ENCODE measurements at regions not wholly inside any gene's neighbourhood (a gene's known extent, or its start where the extent isn't known, plus 50 kb on each side); places are given as distances from the start of the nearest gene placed in this dataset.

DNA sequence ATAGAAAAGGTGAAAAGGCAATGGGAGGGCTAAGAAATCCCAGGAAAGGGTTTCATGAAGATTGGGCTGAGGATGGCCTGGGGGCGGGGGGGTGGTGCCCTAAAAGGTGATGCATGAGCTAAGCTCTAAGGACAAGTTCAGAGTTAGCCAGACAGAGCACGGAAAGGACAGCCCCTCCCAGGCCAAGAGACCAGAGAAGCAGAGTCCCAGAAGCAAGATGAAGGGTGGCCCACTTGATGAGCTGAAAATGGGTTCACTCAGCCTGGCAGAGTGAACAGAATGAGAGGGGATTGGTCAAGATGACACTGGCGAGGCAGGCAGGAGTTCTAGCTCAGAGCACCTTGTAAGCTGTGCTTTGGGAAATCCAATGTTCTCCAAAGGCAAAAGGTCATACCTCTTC lies 89.4 kb upstream of the GPR26 start:
- H3F3A ChIP-seq (ENCODE audit: low read depth), result no peaks in the 10 kb centered on the region
- H3K4me3 ChIP-seq (ENCODE audit: low read length, poor library complexity, severe bottlenecking), result no peak overlapping the region
- no peaks in the 10 kb centered on the region for H3K9me2 ChIP-seq (replicated peaks; ENCODE audit: low read depth, low read length)
- H3K4me1 ChIP-seq (ENCODE audit: insufficient read depth, low read length, poor library complexity, severe bottlenecking), result no peaks in the 10 kb centered on the region
- H4K20me1 ChIP-seq (ENCODE audit: insufficient read depth, low read length, poor library complexity, severe bottlenecking), result no peaks in the 10 kb centered on the region
- H3K4me2 ChIP-seq (ENCODE audit: low read depth, low read length, poor library complexity, severe bottlenecking), result no peak overlapping the region
- no peaks in the 10 kb centered on the region for H3K79me2 ChIP-seq (ENCODE audit: insufficient read depth, low read length)
- H2AFZ ChIP-seq (ENCODE audit: low read length), result no peak overlapping the region
- no peaks in the 10 kb centered on the region for H3K36me3 ChIP-seq (ENCODE audit: insufficient read depth, low read length)
- no peak overlapping the region for H3K9ac ChIP-seq (ENCODE audit: low read depth, low read length, poor library complexity, severe bottlenecking)
- H3K9me3 ChIP-seq (ENCODE audit: insufficient read depth, low read depth, low read length), result no peaks in the 10 kb centered on the region
- no peak for TF ChIP-seq EZH2phosphoT487 (IDR thresholded peaks at IDR 0.05; ENCODE audit: borderline replicate concordance)
- no peak for TF ChIP-seq CTCF (conservative IDR thresholded peaks at IDR 0.05; ENCODE audit: low read length)
- H3K27me3 ChIP-seq (ENCODE audit: insufficient read depth, low read length, poor library complexity, severe bottlenecking), result no peaks in the 10 kb centered on the region

- H3K9ac ChIP-seq (ENCODE audit: low read depth, low read length, poor library complexity, severe bottlenecking), result no peak overlapping the region
- H2AFZ ChIP-seq (ENCODE audit: low read length), result no peak overlapping the region
- no peaks in the 10 kb centered on the region for H3F3A ChIP-seq (ENCODE audit: low read depth)
- H3K36me3 ChIP-seq (ENCODE audit: insufficient read depth, low read length), result no peaks in the 10 kb centered on the region
- H3K4me2 ChIP-seq (ENCODE audit: low read depth, low read length, poor library complexity, severe bottlenecking), result no peak overlapping the region
- H3K79me2 ChIP-seq (ENCODE audit: insufficient read depth, low read length), result no peaks in the 10 kb centered on the region
- H3K4me3 ChIP-seq (ENCODE audit: low read length, poor library complexity, severe bottlenecking), result no peak overlapping the region
- TF ChIP-seq EZH2phosphoT487 (IDR thresholded peaks at IDR 0.05; ENCODE audit: borderline replicate concordance), result no peak
- H3K9me2 ChIP-seq (replicated peaks; ENCODE audit: low read depth, low read length), result no peaks in the 10 kb centered on the region
- no peaks in the 10 kb centered on the region for H3K4me1 ChIP-seq (ENCODE audit: insufficient read depth, low read length, poor library complexity, severe bottlenecking)
- H4K20me1 ChIP-seq (ENCODE audit: insufficient read depth, low read length, poor library complexity, severe bottlenecking), result no peaks in the 10 kb centered on the region
- H3K9me3 ChIP-seq (ENCODE audit: insufficient read depth, low read depth, low read length), result no peaks in the 10 kb centered on the region
- H3K27me3 ChIP-seq (ENCODE audit: insufficient read depth, low read length, poor library complexity, severe bottlenecking), result no peaks in the 10 kb centered on the region
These were observed 88.2 kb upstream of the GPR26 start for GRCh38 chr10:123577921-123578461.

DNA sequence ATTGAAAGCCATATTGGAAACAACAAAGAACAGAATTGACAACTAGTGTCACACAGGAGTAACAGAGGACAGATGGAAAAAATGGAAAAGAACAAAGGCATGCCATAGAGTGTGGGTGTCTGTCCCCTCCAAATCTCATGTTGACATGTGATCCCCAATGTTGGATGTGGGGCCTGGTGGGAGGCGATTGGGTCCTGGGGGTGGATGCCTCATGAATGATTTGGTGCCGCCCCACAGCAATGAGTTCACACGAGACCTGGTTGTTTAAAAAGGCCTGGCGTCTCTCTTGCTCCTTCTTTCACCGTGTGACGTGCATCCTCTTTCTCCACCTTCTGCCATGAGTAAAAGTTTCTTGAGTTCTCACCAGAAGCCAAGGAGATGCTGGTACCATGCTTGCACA lies 87.4 kb upstream of the GPR26 start:
- no peaks in the 10 kb centered on the region for H3K36me3 ChIP-seq (ENCODE audit: insufficient read depth, low read length)
- no peak overlapping the region for H3K4me3 ChIP-seq (ENCODE audit: low read length, poor library complexity, severe bottlenecking)
- no peaks in the 10 kb centered on the region for H3K4me1 ChIP-seq (ENCODE audit: insufficient read depth, low read length, poor library complexity, severe bottlenecking)
- H3K9me2 ChIP-seq (replicated peaks; ENCODE audit: low read depth, low read length), result no peaks in the 10 kb centered on the region
- H4K20me1 ChIP-seq (ENCODE audit: insufficient read depth, low read length, poor library complexity, severe bottlenecking), result no peaks in the 10 kb centered on the region
- no peaks in the 10 kb centered on the region for H3K9me3 ChIP-seq (ENCODE audit: insufficient read depth, low read depth, low read length)
- no peaks in the 10 kb centered on the region for H3F3A ChIP-seq (ENCODE audit: low read depth)
- H3K27me3 ChIP-seq (ENCODE audit: insufficient read depth, low read length, poor library complexity, severe bottlenecking), result no peaks in the 10 kb centered on the region
- no peaks in the 10 kb centered on the region for H3K79me2 ChIP-seq (ENCODE audit: insufficient read depth, low read length)
- no peak overlapping the region for H2AFZ ChIP-seq (ENCODE audit: low read length)
- H3K4me2 ChIP-seq (ENCODE audit: low read depth, low read length, poor library complexity, severe bottlenecking), result no peak overlapping the region
- no peak for TF ChIP-seq CTCF (conservative IDR thresholded peaks at IDR 0.05; ENCODE audit: low read length)
- no peak for TF ChIP-seq EZH2phosphoT487 (IDR thresholded peaks at IDR 0.05; ENCODE audit: borderline replicate concordance)
- H3K9ac ChIP-seq (ENCODE audit: low read depth, low read length, poor library complexity, severe bottlenecking), result no peak overlapping the region

GRCh38 chr10:123579675-123580074 lies 86.5 kb upstream of the GPR26 start:
- H3K4me1 ChIP-seq (ENCODE audit: insufficient read depth, low read length, poor library complexity, severe bottlenecking), result no peaks in the 10 kb centered on the region
- H3F3A ChIP-seq (ENCODE audit: low read depth), result no peaks in the 10 kb centered on the region
- no peak overlapping the region for H3K4me3 ChIP-seq (ENCODE audit: low read length, poor library complexity, severe bottlenecking)
- H4K20me1 ChIP-seq (ENCODE audit: insufficient read depth, low read length, poor library complexity, severe bottlenecking), result no peaks in the 10 kb centered on the region
- H3K27me3 ChIP-seq (ENCODE audit: insufficient read depth, low read length, poor library complexity, severe bottlenecking), result no peaks in the 10 kb centered on the region
- H3K4me2 ChIP-seq (ENCODE audit: low read depth, low read length, poor library complexity, severe bottlenecking), result no peak overlapping the region
- H3K9me3 ChIP-seq (ENCODE audit: insufficient read depth, low read depth, low read length), result no peaks in the 10 kb centered on the region
- H3K36me3 ChIP-seq (ENCODE audit: insufficient read depth, low read length), result no peaks in the 10 kb centered on the region
- H3K9ac ChIP-seq (ENCODE audit: low read depth, low read length, poor library complexity, severe bottlenecking), result no peak overlapping the region
- TF ChIP-seq EZH2phosphoT487 (IDR thresholded peaks at IDR 0.05; ENCODE audit: borderline replicate concordance) (no peak), CTCF (conservative IDR thresholded peaks at IDR 0.05; ENCODE audit: low read length) (no peak)
- H2AFZ ChIP-seq (ENCODE audit: low read length), result no peak overlapping the region
- no peaks in the 10 kb centered on the region for H3K9me2 ChIP-seq (replicated peaks; ENCODE audit: low read depth, low read length)
- no peaks in the 10 kb centered on the region for H3K79me2 ChIP-seq (ENCODE audit: insufficient read depth, low read length)
